HepG2 (cell line): ENCODE measurements at regions not wholly inside any gene's neighbourhood (a gene's known extent, or its start where the extent isn't known, plus 50 kb on each side); places are given as distances from the start of the nearest gene placed in this dataset.

ENCODE experiments used
- ATAC-seq: fragments of 200-7000 bp; cut with Tn5 transposase; 3 replicates; pipeline ENCODE4 v1.9.1; 2020; ENCODE audit warnings: mild to moderate bottlenecking, moderate library complexity
- BruUV-seq: library from RNA; stranded (reverse); fragments of 400-500 nt; replicated peaks from 2 replicates; lab custom pipeline; 2021; lab: Mats Ljungman, UMichigan
- CTCF ChIA-PET: fragments of 300-600 bp; formaldehyde crosslinking; extraction: SDS; loops from one replicate; lab custom pipeline; 2021; ENCODE audit warnings: low total read pairs, inconsistent platforms, low intra/inter-chr PET ratio; lab: Yijun Ruan, JAX
- POLR2A ChIA-PET: fragments of 350-600 bp; sonication (Branson Sonifier 250); formaldehyde crosslinking; loops from one replicate; lab custom pipeline; 2020; ENCODE audit warnings: antibody characterized with exemption, inconsistent platforms; lab: Yijun Ruan, JAX
- DNase-seq: peaks from one replicate; pipeline ENCODE4 v3.0.0-alpha.2; 2015; ENCODE audit warnings: low spot score
- FAIRE-seq: peaks from 3 replicates; lab custom pipeline; 2011; peaks lifted over from hg19 to GRCh38; lab: Jason Lieb, UNC
- H2AFZ ChIP-seq: one replicate; pipeline ENCODE4 v1.6.1; 2011; ENCODE audit warnings: low read length, inconsistent platforms
- H3K27ac ChIP-seq: fragments of 300-600 bp; 3 replicates; pipeline ENCODE4 v1.8.0; 2011; ENCODE audit warnings: mixed run types, mild to moderate bottlenecking, mixed read lengths, low read length, inconsistent platforms; ENCODE audit not compliant: insufficient read depth; ENCODE audit errors: extremely low read length
- H3K27me3 ChIP-seq, 2 experiments: fragments of 200-600 bp in 1 of 2; 2 replicates in 1 of 2; 3 replicates in 1 of 2; pipeline versions ENCODE4 v1.6.0 to v1.8.0; 2011; ENCODE audit warnings: low read length in 2 of 2, mild to moderate bottlenecking in 2 of 2, moderate library complexity in 2 of 2, inconsistent platforms in 1 of 2; ENCODE audit not compliant: insufficient read depth in 2 of 2, control insufficient read depth in 1 of 2
- H3K36me3 ChIP-seq, 2 experiments: fragments of 200-600 bp in 1 of 2; replicated peaks in 1 of 2; 2 replicates in 1 of 2; 3 replicates in 1 of 2; pipeline versions ENCODE4 v1.5.1 to v1.8.0; 2011; ENCODE audit warnings: low read length in 2 of 2, inconsistent platforms in 1 of 2; ENCODE audit not compliant: insufficient read depth in 2 of 2, control insufficient read depth in 1 of 2
- H3K4me1 ChIP-seq: 2 replicates; pipeline ENCODE4 v1.5.1; 2012; ENCODE audit warnings: low read length, inconsistent platforms; ENCODE audit not compliant: insufficient read depth
- H3K4me2 ChIP-seq: 2 replicates; pipeline ENCODE4 v1.6.0; 2011; ENCODE audit warnings: low read depth, low read length, inconsistent platforms
- H3K4me3 ChIP-seq, 3 experiments: fragments of 200-600 bp in 1 of 3; sonication (generic), shearing (Covaris generic) in 1 of 3; replicated peaks in 1 of 3; 2 replicates each; pipeline ENCODE4 v1.5.1; 2011 to 2016; ENCODE audit warnings: low read length in 3 of 3, inconsistent platforms in 2 of 3, low read depth in 2 of 3, mild to moderate bottlenecking in 2 of 3, control low read depth in 1 of 3, mixed read lengths in 1 of 3; ENCODE audit not compliant: insufficient read depth in 1 of 3
- H3K79me2 ChIP-seq: one replicate; pipeline ENCODE4 v1.6.1; 2011; ENCODE audit warnings: low read length, inconsistent platforms; ENCODE audit not compliant: insufficient read depth
- H3K9ac ChIP-seq: 2 replicates; pipeline ENCODE4 v1.6.0; 2011; ENCODE audit warnings: mild to moderate bottlenecking, low read depth, low read length, inconsistent platforms; ENCODE audit not compliant: insufficient read depth
- H3K9me3 ChIP-seq: 2 replicates; pipeline ENCODE4 v1.5.1; 2012; ENCODE audit warnings: mild to moderate bottlenecking, low read length
- H4K20me1 ChIP-seq: 2 replicates; pipeline ENCODE4 v1.6.0; 2011; ENCODE audit warnings: inconsistent platforms, mild to moderate bottlenecking, low read length, moderate library complexity; ENCODE audit not compliant: insufficient read depth
- BRF2 ChIP-seq: sonication (generic); formaldehyde crosslinking; IDR thresholded peaks from 2 replicates; pipeline ENCODE4 v1.8.1; 2022; ENCODE audit warnings: mild to moderate bottlenecking, missing genetic modification reagents
- CBFB ChIP-seq: sonication (generic); formaldehyde crosslinking; IDR thresholded peaks from 2 replicates; pipeline ENCODE4 v1.4.0; 2020; ENCODE audit warnings: missing genetic modification reagents
- CREB1 ChIP-seq, 2 experiments: fragments of 450-650 bp in 1 of 2; IDR thresholded peaks; 2 replicates each; pipeline ENCODE4 v1.6.1; 2016 to 2017; ENCODE audit warnings: control low read depth in 1 of 2, mild to moderate bottlenecking in 1 of 2, missing compliant biosample characterization in 1 of 2, missing genetic modification characterization in 1 of 2
- ELK4 ChIP-seq: sonication (generic); formaldehyde crosslinking; IDR thresholded peaks from 2 replicates; pipeline ENCODE4 v1.9.0; 2021; ENCODE audit warnings: missing genetic modification reagents, borderline replicate concordance
- JDP2 ChIP-seq: sonication (generic); formaldehyde crosslinking; IDR thresholded peaks from 2 replicates; pipeline ENCODE4 v1.8.1; 2022; ENCODE audit warnings: missing genetic modification reagents, borderline replicate concordance
- KDM1A ChIP-seq: IDR thresholded peaks from 2 replicates; pipeline ENCODE4 v1.6.1; 2016; ENCODE audit warnings: missing compliant biosample characterization
- MAFF ChIP-seq: IDR thresholded peaks from 2 replicates; pipeline ENCODE4 v1.6.1; 2011; ENCODE audit warnings: low read depth, low read length, improper control_type of control experiment
- MAFK ChIP-seq, 2 experiments: IDR thresholded peaks in 1 of 2; conservative IDR thresholded peaks in 1 of 2; 2 replicates each; pipeline ENCODE4 v1.6.1; 2011; ENCODE audit warnings: improper control_type of control experiment in 2 of 2, low read length in 2 of 2
- NFKBIZ ChIP-seq: IDR thresholded peaks from 2 replicates; pipeline ENCODE4 v1.6.1; 2018; ENCODE audit warnings: missing genetic modification reagents, missing compliant biosample characterization
- TFDP1 ChIP-seq: IDR thresholded peaks from 2 replicates; pipeline ENCODE4 v1.6.1; 2016; ENCODE audit warnings: missing compliant biosample characterization, missing genetic modification reagents, borderline replicate concordance
- WGBS: methylation state at CpG from one replicate; pipeline ENCODE4 v1.1.6; 2017; ENCODE audit warnings: low lambda C conversion rate; 5-methylcytosine and 5-hydroxymethylcytosine counted together
- in situ Hi-C: cut with HindIII; loops from 2 replicates; pipeline ENCODE4 v1.10.0; 2017; ENCODE audit warnings: low pct_unique_long_range_greater_than_20kb; ENCODE audit not compliant: extremely low pct_ligation_motif_present
- intact Hi-C: fragments of 100-400 bp; cut with micrococcal nuclease; formaldehyde crosslinking; loops from one replicate; pipeline ENCODE4 v1.10.0; 2022; ENCODE audit not compliant: unreplicated experiment
- TF ChIP-seq, protein P1 (sequence below): sonication (generic); formaldehyde crosslinking; IDR thresholded peaks from 2 replicates; pipeline ENCODE4 v1.4.0; 2020; ENCODE audit warnings: low read depth, mild to moderate bottlenecking, missing genetic modification reagents

DNA sequence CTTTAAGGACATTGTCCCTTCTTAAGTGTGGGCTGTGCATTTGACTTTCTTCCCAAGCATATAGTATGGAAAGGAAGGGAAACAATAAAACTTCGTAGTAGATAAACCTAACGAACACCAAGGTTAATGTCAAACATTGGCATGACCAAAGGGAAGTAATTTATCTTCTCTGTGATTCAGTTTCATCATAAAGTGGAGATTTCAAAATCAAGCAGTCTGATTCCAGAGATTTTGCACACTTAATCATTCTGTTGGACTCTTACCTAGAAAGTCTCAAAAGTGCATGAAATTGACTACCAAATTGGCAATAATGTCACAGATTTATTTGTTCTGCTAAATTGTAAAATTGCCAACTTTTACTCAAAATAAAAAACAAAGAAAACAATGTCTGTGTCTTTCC lies 559.7 kb downstream of the JRKL start:
- ChIA-PET CTCF (no interaction called here), POLR2A (no interaction called here)
- H3K4me3 ChIP-seq = no peak overlapping the region
- DNase-seq (no peak), FAIRE-seq (no peak), ATAC-seq (no peak)
- no peaks in the 10 kb centered on the region for H3K36me3 ChIP-seq
- H2AFZ ChIP-seq = no peak overlapping the region
- in situ Hi-C loops = no loop called here
- TF ChIP-seq CBFB (CRISPR knock-in tag) (no peak), BRF2 (no peak)
- TF ChIP-seq, protein P1, sequence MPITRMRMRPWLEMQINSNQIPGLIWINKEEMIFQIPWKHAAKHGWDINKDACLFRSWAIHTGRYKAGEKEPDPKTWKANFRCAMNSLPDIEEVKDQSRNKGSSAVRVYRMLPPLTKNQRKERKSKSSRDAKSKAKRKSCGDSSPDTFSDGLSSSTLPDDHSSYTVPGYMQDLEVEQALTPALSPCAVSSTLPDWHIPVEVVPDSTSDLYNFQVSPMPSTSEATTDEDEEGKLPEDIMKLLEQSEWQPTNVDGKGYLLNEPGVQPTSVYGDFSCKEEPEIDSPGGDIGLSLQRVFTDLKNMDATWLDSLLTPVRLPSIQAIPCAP (CRISPR knock-in tag) = no peak
- no peaks in the 10 kb centered on the region for H4K20me1 ChIP-seq
- no peak overlapping the region for H3K4me2 ChIP-seq
- no peaks in the 10 kb centered on the region for H3K27me3 ChIP-seq
- no peaks in the 10 kb centered on the region for H3K9me3 ChIP-seq
- H3K79me2 ChIP-seq = no peaks in the 10 kb centered on the region
- H3K27ac ChIP-seq = no peak overlapping the region
- no TSS peak for BruUV-seq
- intact Hi-C loops = no loop called here
- H3K9ac ChIP-seq = no peak overlapping the region
- no peaks in the 10 kb centered on the region for H3K4me1 ChIP-seq
- 2% methylated on average over 2 of the region's 2 CpGs for WGBS

DNA sequence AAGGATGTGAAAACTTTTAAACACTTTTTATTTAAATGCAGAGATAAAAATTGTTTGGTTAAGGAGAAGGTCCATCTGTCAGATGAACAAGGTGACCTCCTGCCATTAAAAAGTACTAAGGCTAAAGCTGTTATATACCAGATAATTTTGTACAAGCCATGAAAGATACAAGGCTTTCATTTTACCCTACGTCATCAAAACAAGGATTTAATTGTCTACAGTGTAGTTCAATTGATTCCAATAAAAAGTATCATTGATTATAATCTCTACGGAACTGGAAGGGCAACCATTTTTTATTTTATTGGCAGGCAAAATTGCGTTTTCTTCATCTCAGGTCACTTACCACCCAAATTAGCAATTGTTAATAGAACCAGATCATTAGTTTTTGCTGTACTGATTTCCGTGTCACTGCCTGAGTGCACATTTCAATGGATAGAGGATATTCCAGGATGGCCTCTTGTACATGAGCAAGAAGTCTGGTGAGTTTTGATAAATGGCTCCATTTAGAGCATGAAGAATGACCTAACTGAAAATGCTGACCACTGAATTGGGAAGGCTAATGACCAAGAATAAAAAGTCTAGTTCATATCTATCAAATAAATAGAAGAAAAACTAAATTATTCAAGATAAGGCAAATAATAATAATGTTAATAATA lies 564.9 kb downstream of the JRKL start:
- ChIA-PET POLR2A (no interaction called here), CTCF (no interaction called here)
- Histone ChIP-seq H3K9me3 (no peaks in the 10 kb centered on the region), H3K27me3 (no peaks in the 10 kb centered on the region), H3K79me2 (no peaks in the 10 kb centered on the region), H3K4me3 (no peak overlapping the region), H3K36me3 (no peaks in the 10 kb centered on the region), H3K4me2 (no peak overlapping the region), H4K20me1 (no peaks in the 10 kb centered on the region), H3K9ac (no peak overlapping the region), H3K27ac (no peak overlapping the region), H2AFZ (no peak overlapping the region), H3K4me1 (no peaks in the 10 kb centered on the region)
- WGBS = 27% methylated on average over 4 of the region's 4 CpGs
- ATAC-seq = no peak
- intact Hi-C loops = no loop called here
- no peak for FAIRE-seq
- in situ Hi-C loops = no loop called here
- BruUV-seq = no TSS peak
- no peak for DNase-seq
- TF ChIP-seq JDP2 (CRISPR knock-in tag) = no peak
- TF ChIP-seq MAFK (conservative IDR thresholded peaks at IDR 0.05 in 1 of 2, IDR thresholded peaks at IDR 0.05 in 1 of 2; ENCODE audit: low read length in 2 of 2) = peak; percentile 12 to 68; a peak in 3 of 4 replicates
- TF ChIP-seq KDM1A (CRISPR knock-in tag) = no peak
- no peak for TF ChIP-seq NFKBIZ
- no peak for TF ChIP-seq TFDP1 (CRISPR knock-in tag)
- peak; percentile 56; the same call in 1 of the 2 replicates for TF ChIP-seq MAFF
- no peak for TF ChIP-seq ELK4 (CRISPR knock-in tag)
- peak; percentile 63 for TF ChIP-seq CREB1 (IDR thresholded peaks at IDR 0.05)
- no peak for TF ChIP-seq CREB1 (CRISPR knock-in tag; IDR thresholded peaks at IDR 0.05)
